OCI-LY7 (cell line): ENCODE measurements at regions not wholly inside any gene's neighbourhood (a gene's known extent, or its start where the extent isn't known, plus 50 kb on each side); places are given as distances from the start of the nearest gene placed in this dataset.

ENCODE experiments used
- CTCF ChIP-seq: fragments of 200-600 bp; sonication (generic); conservative IDR thresholded peaks from 2 replicates; pipeline ENCODE4 v1.5.1; 2014; ENCODE audit warnings: mild to moderate bottlenecking, antibody characterized with exemption, low read length, moderate library complexity, mixed read lengths
- EZH2phosphoT487 ChIP-seq: fragments of 200-600 bp; sonication (generic); IDR thresholded peaks from 2 replicates; pipeline ENCODE4 v1.6.1; 2018; ENCODE audit warnings: low read depth, borderline replicate concordance, mild to moderate bottlenecking, mixed run types, antibody characterized with exemption, low read length, moderate library complexity, mixed read lengths

- no peak for TF ChIP-seq CTCF
- no peak for TF ChIP-seq EZH2phosphoT487
Measured at GRCh38 chr2:100753444-100753843, 66.5 kb upstream of the NPAS2 start.
